Lung (tissue), 11 donors: ENCODE measurements at regions not wholly inside any gene's neighbourhood (a gene's known extent, or its start where the extent isn't known, plus 50 kb on each side); places are given as distances from the start of the nearest gene placed in this dataset.
"Not testable (repeated sequence)": the region's sequence is repeated elsewhere in the genome, so short reads cannot be mapped to it uniquely, and the experiment has no call there.

Experiments used
- ATAC-seq: fragments of 200-7000 bp; cut with Tn5 transposase; one replicate; pipeline ENCODE4 v1.9.1; 2020; ENCODE audit warnings: moderate number of reproducible peaks; ENCODE audit not compliant: insufficient read depth, low FRiP score
- DNase-seq, 3 donors: peaks; one replicate each; pipeline ENCODE4 v3.0.0-alpha.2; 2013 to 2017
- H3K27ac ChIP-seq, 2 donors: one replicate each; pipeline ENCODE4 v1.5.1; 2013; ENCODE audit warnings: mild to moderate bottlenecking in 2 of 2, moderate library complexity in 2 of 2, control low read depth in 1 of 2, inconsistent platforms in 1 of 2, low read depth in 1 of 2, low read length in 1 of 2
- H3K27me3 ChIP-seq, 3 donors: one replicate each; pipeline ENCODE4 v1.5.1; 2013; ENCODE audit warnings: low read length in 2 of 3; ENCODE audit not compliant: control insufficient read depth in 3 of 3, insufficient read depth in 3 of 3
- H3K36me3 ChIP-seq, 4 donors: one replicate each; pipeline ENCODE4 v1.5.1; 2013; ENCODE audit warnings: low read length in 4 of 4, mild to moderate bottlenecking in 1 of 4, moderate library complexity in 1 of 4; ENCODE audit not compliant: control insufficient read depth in 4 of 4, insufficient read depth in 4 of 4
- H3K4me1 ChIP-seq, 5 donors: one replicate each; pipeline ENCODE4 v1.5.1; 2013; ENCODE audit warnings: low read length in 5 of 5, mild to moderate bottlenecking in 2 of 5, moderate library complexity in 1 of 5; ENCODE audit not compliant: control insufficient read depth in 5 of 5, insufficient read depth in 5 of 5
- H3K4me3 ChIP-seq: one replicate; pipeline ENCODE4 v1.5.1; 2013; ENCODE audit warnings: mild to moderate bottlenecking, control low read depth, moderate library complexity
- H3K9ac ChIP-seq, 2 donors: one replicate each; pipeline ENCODE4 v1.5.1; 2013; ENCODE audit warnings: low read length in 2 of 2, control low read depth in 1 of 2; ENCODE audit not compliant: insufficient read depth in 1 of 2
- H3K9me3 ChIP-seq, 4 donors: one replicate each; pipeline ENCODE4 v1.5.1; 2013; ENCODE audit warnings: low read length in 3 of 4, mild to moderate bottlenecking in 1 of 4, moderate library complexity in 1 of 4; ENCODE audit not compliant: control insufficient read depth in 4 of 4, insufficient read depth in 3 of 4
- WGBS, 2 donors: extraction: QIAGEN DNeasy Blood & Tissue Kit; methylation state at CpG; one replicate each; pipeline ENCODE4 v1.1.7; 2013; 5-methylcytosine and 5-hydroxymethylcytosine counted together
- TF ChIP-seq, protein P1 (sequence below): IDR thresholded peaks from 2 replicates; pipeline ENCODE4 v1.5.1; 2012; ENCODE audit warnings: mild to moderate bottlenecking; ENCODE audit errors: control extremely low read depth, extremely low read depth
- donor health status: control.
- donor health status: control.
- donor health status: Bipolar disorder and iron deficiency.
- donor health status: healthy.
- donor health status: DM: yes; HTN: yes; CAD: no.

- WGBS, 2 donors = 60 to 69% methylated on average over 1 of the region's 1 CpG
- TF ChIP-seq, protein P1, sequence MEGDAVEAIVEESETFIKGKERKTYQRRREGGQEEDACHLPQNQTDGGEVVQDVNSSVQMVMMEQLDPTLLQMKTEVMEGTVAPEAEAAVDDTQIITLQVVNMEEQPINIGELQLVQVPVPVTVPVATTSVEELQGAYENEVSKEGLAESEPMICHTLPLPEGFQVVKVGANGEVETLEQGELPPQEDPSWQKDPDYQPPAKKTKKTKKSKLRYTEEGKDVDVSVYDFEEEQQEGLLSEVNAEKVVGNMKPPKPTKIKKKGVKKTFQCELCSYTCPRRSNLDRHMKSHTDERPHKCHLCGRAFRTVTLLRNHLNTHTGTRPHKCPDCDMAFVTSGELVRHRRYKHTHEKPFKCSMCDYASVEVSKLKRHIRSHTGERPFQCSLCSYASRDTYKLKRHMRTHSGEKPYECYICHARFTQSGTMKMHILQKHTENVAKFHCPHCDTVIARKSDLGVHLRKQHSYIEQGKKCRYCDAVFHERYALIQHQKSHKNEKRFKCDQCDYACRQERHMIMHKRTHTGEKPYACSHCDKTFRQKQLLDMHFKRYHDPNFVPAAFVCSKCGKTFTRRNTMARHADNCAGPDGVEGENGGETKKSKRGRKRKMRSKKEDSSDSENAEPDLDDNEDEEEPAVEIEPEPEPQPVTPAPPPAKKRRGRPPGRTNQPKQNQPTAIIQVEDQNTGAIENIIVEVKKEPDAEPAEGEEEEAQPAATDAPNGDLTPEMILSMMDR = no peak
Measured at GRCh38 chr7:81441750-81442149, 328.1 kb downstream of the HGF start.

DNA sequence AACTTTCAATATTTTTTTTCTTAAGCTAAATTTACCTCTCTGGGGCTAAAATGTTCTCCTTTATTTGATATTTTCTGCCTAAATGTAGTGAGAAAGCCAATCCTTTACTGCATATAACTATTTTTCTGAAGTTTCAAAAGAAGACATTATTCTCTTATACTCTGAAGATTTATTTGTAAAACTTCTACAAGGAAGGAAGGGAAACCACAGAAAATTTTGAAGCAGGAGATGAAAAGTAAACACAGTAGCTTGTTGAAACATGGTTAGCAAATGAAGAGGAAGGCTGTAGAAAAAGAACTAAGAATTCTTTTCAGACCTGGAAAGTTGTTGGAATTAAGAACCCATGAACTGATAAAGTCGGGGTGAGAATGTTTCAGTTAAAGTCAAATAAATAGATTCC lies 330.3 kb downstream of the HGF start:
- Histone ChIP-seq H3K36me3 (no peaks in the 10 kb centered on the region), H3K27me3 (no peaks in the 10 kb centered on the region), H3K9ac (no peak overlapping the region), H3K4me1 (no peaks in the 10 kb centered on the region), H3K4me3 (no peak overlapping the region), H3K9me3 (no peaks in the 10 kb centered on the region), H3K27ac (no peak overlapping the region)
- ATAC-seq (no peak), DNase-seq (no peak)
- TF ChIP-seq, protein P1 = no peak
- WGBS, 2 donors = 10 to 17% methylated on average over 1 of the region's 1 CpG

More at GRCh38 chr7:81441750-81442149, 328.1 kb downstream of the HGF start:
- DNase-seq (no peak), ATAC-seq (no peak)
- Histone ChIP-seq H3K9ac (no peak overlapping the region), H3K4me1 (no peaks in the 10 kb centered on the region), H3K9me3 (no peaks in the 10 kb centered on the region), H3K27ac (no peak overlapping the region), H3K27me3 (no peaks in the 10 kb centered on the region), H3K4me3 (no peak overlapping the region), H3K36me3 (no peaks in the 10 kb centered on the region)

DNA sequence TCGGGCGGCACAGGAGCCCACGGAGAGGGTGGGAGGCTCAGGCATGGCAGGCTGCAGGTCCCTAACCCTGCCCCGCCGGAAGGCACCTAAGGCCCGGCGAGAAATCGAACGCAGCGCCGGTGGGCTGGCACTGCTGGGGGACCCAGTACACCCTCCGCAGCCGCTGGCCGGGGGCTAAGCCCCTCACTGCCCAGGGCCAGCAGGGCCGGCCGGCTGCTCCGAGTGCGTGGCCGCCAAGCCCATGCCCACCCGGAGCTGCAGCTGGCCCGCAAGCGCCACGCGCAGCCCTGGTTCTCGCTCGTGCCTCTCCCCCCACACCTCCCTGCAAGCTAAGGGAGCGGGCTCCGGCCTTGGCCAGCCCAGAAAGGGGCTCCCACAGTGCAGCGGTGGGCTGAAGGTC lies 332.7 kb downstream of the HGF start:
- not testable (repeated sequence) for H3K9me3 ChIP-seq, H3K27me3 ChIP-seq, H3K4me1 ChIP-seq, H3K4me3 ChIP-seq, H3K9ac ChIP-seq, ATAC-seq, H3K27ac ChIP-seq, DNase-seq, H3K36me3 ChIP-seq
- WGBS, 2 donors = 97 to 98% methylated on average over 29 of the region's 29 CpGs

- Histone ChIP-seq H3K27ac (no peak overlapping the region), H3K27me3 (no peaks in the 10 kb centered on the region), H3K4me3 (no peak overlapping the region), H3K9ac (no peak overlapping the region), H3K9me3 (peaks cover 0 to 3% (median 0%) of the 10 kb centered on the region in 4 donors), H3K36me3 (no peaks in the 10 kb centered on the region), H3K4me1 (peaks cover 0 to 6% (median 0%) of the 10 kb centered on the region in 5 donors)
- WGBS, 2 donors = 81 to 84% methylated on average over 3 of the region's 3 CpGs
- TF ChIP-seq, protein P1 = no peak
- ATAC-seq = no peak
- DNase-seq = no peak
Measured at GRCh38 chr7:81433692-81434331, 336.0 kb downstream of the HGF start.
